ENCODE measurements at regions not wholly inside any gene's neighbourhood (a gene's known extent, or its start where the extent isn't known, plus 50 kb on each side); places are given as distances from the start of the nearest gene placed in this dataset.
A peak's percentile ranks its signal among the peaks of the same experiment; 100 is the strongest.

- DNase-seq: no peak
Measured at GRCh38 chr3:188940573-188940932, 231.2 kb upstream of the TPRG1 start.

GRCh38 chr3:188941103-188941502 lies 230.7 kb upstream of the TPRG1 start:
- DNase-seq: no peak

GRCh38 chr3:188942191-188942590 lies 229.6 kb upstream of the TPRG1 start:
- DNase-seq: no peak

DNA sequence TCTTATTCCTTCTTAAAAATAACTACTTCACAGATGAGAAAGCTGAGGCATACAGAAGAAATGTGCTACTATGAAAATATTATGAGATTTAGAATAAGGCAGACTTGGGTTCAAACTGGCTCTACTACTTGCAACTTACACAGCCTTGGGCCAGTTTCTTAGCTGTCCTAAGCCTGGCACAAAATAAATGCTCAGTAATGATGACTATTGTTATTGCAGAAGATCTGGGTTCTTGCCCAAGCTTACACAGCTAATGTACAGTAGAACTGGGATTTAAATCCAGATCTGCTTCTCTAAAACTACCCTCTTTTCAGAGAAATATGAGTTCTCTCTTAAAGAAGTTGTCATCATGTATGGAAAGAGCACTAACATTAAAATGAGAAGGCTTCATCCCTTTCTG lies 228.2 kb upstream of the TPRG1 start:
- no peak for DNase-seq

DNA sequence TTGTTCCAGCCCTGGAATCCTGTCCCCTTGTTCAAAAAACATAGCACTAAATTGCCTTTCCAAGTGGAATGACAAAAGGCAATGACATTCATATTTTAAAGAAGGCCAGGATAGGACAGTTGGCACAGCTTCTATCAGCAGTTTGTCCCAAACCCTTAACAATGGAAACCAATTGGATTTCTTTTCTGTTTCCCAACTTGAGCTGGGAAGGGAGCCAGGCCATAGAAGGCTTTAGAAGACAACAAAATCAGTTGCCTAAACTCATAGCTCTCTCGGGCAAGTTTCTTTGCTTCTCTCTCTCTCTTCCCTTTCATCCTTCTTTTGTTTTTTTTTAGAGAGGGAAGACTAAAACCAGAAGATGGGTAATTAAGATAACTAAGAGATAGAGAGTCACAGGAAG lies 227.7 kb upstream of the TPRG1 start:
- no peak for DNase-seq

DNA sequence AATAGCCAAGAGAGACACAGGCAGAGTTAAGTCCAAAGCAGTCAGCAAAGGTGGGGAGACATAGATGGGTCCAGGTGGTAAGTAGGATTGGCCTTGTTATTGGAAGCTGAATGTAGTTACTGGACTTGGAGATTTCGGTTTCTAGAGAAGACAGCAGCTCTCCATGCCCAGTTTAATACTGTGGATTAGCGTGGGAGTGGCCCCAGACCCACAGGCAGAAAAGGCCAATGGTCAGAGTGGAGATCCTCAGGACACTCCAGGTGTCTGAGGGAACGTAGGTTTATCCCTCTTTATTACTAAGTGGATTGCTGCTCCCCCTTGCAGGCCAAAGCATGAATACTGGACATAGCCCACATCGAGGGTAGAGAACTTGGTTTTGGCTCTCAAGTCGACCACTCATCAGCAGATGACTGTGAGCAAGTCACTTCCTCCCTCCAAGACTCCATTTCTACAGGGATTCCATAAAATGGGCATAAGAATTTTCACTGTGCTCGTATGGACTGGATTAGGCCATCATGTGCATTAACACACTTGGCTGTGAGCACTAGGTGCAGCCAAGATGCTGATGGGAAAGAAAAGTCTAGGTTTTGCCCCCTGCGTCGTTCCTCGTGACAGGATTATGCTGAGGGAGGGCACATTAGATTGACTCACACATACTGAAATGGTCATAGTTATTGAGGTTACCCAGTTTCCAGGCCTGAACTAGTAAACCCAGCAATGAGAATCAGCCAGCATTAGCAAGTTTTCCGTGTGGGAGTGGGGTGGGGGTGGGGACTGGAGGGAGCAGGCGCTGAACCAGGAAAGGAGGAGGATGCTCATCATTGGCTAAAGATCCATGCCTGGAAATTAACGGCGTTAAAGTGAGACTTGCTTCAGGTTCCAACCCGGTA lies 225.2 kb upstream of the TPRG1 start:
- DNase-seq: no peak

- peak; percentile 88 for DNase-seq
Measured at GRCh38 chr3:188947401-188948280, 224.1 kb upstream of the TPRG1 start.

GRCh38 chr3:188948281-188948996 lies 223.3 kb upstream of the TPRG1 start:
- DNase-seq: no peak

GRCh38 chr3:188948997-188949389 lies 222.8 kb upstream of the TPRG1 start:
- no peak for DNase-seq

- no peak for DNase-seq
Measured at GRCh38 chr3:188949456-188949855, 222.3 kb upstream of the TPRG1 start.

DNA sequence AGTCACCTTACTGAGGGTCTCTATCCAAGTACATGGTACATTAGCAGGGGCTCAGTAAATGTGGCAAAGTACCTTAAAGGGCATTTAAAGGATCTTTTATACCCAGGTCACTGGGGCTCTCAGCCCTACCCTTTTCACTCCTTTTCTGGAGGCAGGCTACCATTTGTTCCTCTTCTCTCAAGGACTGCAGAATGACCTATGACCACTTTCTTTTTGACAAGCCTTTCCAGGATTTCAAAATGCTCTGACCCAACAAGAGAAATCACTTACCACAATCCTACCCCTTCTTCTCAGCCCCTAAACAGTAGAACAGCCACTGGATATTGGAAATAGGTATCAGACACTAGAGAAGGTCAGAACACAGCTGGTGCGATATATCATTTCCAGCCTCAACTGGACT lies 221.8 kb upstream of the TPRG1 start:
- no peak for DNase-seq

DNA sequence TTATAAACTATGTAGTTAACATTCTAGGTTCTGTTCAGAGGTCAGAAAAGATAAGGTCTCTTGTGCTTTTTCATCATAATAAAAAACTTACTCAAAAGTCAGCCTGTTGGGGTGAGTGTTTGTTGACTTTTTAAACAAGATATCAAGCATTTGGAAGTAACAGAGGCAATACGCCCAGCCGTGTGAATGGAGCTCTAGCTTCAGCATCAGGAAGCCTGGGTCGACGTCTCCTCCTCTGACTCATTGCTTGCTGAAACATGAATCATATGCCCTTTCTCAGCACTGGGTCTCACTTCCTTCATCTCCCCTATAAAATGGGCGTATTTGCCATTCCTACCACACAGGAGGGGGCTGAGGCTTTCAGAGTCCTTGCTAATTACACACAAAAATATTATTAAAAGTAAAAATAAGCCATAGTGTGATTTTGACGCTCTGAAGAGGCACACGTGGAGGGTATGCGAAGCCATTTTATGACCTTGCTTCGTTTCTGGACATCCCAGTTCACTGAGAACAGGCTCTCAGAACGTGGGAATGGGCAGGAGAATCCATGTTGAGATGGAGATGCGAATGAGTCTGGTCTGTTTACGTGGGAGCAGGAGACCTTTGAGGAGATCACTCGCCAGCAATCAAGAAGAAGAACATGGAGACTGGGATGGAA lies 220.8 kb upstream of the TPRG1 start:
- no peak for DNase-seq

DNA sequence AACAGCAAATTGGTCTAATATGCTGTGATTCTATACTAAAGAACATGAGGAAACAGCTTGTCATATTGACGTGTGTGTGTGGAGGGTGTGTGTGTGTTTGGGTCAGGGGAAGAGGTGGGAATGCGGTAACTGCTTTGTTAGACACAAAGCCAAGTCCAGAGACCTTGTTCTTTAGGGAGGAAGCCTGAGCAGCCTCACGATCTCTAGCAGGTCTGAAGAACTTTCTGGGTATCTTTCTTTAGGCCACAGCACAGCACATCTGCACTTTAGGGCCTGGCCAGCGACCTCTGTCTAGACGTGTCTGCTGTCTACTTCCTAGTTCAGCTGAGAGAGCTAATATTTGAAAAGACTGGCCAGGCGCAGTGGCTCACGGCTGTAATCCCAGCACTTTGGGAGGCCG lies 220.0 kb upstream of the TPRG1 start:
- DNase-seq: no peak

DNA sequence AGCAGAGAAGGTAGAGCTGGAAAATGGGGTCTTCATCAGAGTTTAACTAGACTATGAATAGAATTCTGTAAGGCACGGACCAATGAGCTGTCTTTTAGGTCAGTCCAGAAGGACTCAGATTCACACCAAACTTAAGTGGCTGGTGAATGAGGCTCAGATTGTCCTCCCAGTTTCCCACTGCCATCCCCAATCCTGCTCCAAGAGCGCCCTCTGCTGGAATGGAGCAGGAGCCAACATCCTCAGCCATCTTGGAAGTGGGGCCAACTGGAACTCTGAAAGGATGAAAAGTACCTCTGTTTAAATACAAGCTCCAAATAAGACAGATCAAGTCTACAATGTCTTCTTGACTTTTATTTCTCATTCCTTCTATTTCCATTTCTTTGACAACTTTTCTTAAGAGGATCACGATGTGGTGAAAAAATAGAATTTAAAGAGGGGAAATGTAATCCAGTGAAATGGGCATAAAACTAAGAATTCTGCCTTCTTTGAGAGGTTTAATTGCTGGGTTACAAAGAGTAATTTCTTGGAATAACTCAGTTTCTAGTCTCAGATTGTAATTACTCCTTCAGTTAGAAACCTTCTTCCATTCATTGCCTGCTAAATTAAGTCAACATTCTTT lies 217.1 kb upstream of the TPRG1 start:
- peak; percentile 17 for DNase-seq

DNA sequence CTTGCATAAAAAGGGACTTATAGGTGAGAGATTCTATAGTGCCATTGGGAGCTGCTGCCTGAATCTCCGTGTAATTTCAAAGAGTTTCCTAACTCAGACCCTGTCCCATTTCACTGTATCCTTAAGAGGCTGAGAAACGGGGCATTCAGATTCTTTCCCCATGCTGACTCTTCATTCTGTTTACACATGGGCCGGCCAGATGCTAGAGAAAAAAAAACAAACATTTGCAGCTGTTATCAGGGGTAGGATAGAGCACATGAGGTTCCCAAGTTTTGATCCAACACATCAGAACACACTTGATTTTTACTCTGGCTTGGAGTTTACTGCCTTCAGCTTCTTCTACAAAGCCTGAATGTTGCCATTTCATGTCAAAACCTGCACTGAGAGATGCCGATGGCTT lies 215.9 kb upstream of the TPRG1 start:
- DNase-seq: no peak

DNA sequence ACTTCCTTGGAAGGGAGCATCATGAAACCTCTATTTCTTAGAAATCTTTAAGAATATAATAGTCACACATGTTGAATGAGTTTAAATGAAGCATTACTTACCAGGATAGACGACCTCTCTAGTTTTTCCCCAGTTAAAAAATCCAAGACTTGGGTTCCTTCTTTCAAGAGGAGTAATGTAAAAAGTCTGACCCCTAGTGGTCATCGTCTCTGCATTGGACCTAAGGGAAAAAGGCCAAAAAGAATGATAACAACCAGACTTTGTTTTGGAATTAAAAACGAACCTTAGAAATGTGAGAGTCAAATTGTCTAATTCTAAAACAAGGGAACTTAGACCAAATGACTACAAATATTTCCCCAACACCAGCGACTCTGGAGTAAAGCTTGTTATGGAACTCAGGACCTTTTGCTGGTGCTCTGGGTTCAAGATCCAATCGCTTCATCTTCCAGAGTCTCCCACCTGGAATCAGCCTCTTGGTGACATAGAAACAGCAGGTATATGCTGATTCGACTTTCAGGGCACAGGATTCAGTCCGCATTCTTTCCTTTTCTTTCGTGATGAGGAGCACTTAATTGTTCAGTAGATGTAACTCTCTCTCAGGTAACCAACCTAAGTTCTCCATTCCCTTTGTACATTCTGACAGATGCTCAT lies 214.8 kb upstream of the TPRG1 start:
- DNase-seq: no peak

DNA sequence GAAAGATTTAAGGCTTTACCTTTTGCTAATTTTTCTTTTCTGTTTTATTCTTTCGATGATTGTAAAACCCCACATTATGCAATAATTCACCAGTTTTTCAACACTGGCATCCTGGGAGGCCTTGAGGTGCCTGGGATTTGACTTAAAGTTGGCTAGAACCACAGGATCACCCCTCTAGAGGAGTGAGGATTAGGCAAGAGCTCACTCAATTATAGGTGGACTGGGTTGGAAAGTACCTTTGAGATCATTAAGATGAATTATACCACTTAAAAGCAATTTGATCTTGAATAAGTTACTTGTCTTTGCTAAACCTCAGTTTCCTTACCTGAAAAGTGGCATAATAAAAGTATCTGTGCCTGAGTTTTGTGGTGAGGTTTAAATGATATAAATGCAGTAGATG lies 212.8 kb upstream of the TPRG1 start:
- DNase-seq: no peak

- no peak for DNase-seq
Measured at GRCh38 chr3:188962253-188963247, 209.2 kb upstream of the TPRG1 start.

- DNase-seq: no peak
Measured at GRCh38 chr3:188964957-188965356, 206.8 kb upstream of the TPRG1 start.

- no peak for DNase-seq
Measured at GRCh38 chr3:188972310-188972709, 199.5 kb upstream of the TPRG1 start.

Measured in NCI-H1417 treated with DMSO at 0.1 percent for 48 hours (cell line).